ENCODE measurements at regions not wholly inside any gene's neighbourhood (a gene's known extent, or its start where the extent isn't known, plus 50 kb on each side); places are given as distances from the start of the nearest gene placed in this dataset.

DNA sequence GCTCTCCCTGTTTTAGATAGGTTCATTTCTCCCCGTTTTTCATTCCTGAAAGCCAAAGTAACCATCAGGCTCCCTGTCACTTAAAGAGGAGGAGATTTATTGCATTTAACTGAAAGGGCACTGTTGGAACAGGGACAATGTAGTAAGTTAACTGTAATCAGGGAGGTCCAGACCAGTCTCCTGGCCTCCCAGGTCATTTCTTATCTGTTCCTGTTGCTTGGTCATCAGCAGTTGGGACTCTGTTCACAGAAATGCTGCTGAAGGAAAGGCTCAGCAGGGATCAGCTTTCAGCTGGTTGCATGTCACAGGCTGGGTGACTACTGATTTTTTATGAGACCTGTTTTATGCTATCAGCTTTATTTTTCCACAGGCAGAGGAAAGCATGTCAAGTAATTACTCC lies 622.6 kb upstream of the GOT2 start:
- no peak for TF ChIP-seq SIN3A (IDR thresholded peaks at IDR 0.05; ENCODE audit: borderline replicate concordance, insufficient read depth, low read depth, low read length)
- TF ChIP-seq, protein P1, sequence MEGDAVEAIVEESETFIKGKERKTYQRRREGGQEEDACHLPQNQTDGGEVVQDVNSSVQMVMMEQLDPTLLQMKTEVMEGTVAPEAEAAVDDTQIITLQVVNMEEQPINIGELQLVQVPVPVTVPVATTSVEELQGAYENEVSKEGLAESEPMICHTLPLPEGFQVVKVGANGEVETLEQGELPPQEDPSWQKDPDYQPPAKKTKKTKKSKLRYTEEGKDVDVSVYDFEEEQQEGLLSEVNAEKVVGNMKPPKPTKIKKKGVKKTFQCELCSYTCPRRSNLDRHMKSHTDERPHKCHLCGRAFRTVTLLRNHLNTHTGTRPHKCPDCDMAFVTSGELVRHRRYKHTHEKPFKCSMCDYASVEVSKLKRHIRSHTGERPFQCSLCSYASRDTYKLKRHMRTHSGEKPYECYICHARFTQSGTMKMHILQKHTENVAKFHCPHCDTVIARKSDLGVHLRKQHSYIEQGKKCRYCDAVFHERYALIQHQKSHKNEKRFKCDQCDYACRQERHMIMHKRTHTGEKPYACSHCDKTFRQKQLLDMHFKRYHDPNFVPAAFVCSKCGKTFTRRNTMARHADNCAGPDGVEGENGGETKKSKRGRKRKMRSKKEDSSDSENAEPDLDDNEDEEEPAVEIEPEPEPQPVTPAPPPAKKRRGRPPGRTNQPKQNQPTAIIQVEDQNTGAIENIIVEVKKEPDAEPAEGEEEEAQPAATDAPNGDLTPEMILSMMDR (IDR thresholded peaks at IDR 0.05), result no peak
- TF ChIP-seq, protein P2, sequence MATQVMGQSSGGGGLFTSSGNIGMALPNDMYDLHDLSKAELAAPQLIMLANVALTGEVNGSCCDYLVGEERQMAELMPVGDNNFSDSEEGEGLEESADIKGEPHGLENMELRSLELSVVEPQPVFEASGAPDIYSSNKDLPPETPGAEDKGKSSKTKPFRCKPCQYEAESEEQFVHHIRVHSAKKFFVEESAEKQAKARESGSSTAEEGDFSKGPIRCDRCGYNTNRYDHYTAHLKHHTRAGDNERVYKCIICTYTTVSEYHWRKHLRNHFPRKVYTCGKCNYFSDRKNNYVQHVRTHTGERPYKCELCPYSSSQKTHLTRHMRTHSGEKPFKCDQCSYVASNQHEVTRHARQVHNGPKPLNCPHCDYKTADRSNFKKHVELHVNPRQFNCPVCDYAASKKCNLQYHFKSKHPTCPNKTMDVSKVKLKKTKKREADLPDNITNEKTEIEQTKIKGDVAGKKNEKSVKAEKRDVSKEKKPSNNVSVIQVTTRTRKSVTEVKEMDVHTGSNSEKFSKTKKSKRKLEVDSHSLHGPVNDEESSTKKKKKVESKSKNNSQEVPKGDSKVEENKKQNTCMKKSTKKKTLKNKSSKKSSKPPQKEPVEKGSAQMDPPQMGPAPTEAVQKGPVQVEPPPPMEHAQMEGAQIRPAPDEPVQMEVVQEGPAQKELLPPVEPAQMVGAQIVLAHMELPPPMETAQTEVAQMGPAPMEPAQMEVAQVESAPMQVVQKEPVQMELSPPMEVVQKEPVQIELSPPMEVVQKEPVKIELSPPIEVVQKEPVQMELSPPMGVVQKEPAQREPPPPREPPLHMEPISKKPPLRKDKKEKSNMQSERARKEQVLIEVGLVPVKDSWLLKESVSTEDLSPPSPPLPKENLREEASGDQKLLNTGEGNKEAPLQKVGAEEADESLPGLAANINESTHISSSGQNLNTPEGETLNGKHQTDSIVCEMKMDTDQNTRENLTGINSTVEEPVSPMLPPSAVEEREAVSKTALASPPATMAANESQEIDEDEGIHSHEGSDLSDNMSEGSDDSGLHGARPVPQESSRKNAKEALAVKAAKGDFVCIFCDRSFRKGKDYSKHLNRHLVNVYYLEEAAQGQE (IDR thresholded peaks at IDR 0.05; ENCODE audit: insufficient read depth in 1 of 2, low read depth in 2 of 2, low read length in 1 of 2), result no peak
- TF ChIP-seq POLR2AphosphoS5 (IDR thresholded peaks at IDR 0.05; ENCODE audit: low read depth, low read length), result no peak
- TF ChIP-seq TCF7L2 (IDR thresholded peaks at IDR 0.05; ENCODE audit: low read depth, low read length), result no peak
- Histone ChIP-seq H3K4me3 (ENCODE audit: low read depth in 2 of 2, low read length in 2 of 2) (no peak overlapping the region), H3K27ac (ENCODE audit: low read length) (no peak overlapping the region), H3K27me3 (ENCODE audit: control insufficient read depth, insufficient read depth, low read length) (no peaks in the 10 kb centered on the region), H3K9me3 (ENCODE audit: control insufficient read depth, insufficient read depth, low read depth, low read length) (no peaks in the 10 kb centered on the region), H3K4me1 (ENCODE audit: control insufficient read depth, insufficient read depth, low read length) (no peaks in the 10 kb centered on the region), H3K36me3 (ENCODE audit: control insufficient read depth, insufficient read depth, low read length) (no peaks in the 10 kb centered on the region)
- intact Hi-C loops (cut with micrococcal nuclease; ENCODE audit: unreplicated experiment), result no loop called here
- in situ Hi-C loops (cut with HindIII; ENCODE audit: low pct_unique_long_range_greater_than_20kb, low sequenced_read_pairs), result no loop called here
- ChIA-PET POLR2A (no interaction called here), CTCF (no interaction called here)
- no TSS peak for BruUV-seq (replicated peaks)
- DNase-seq (ENCODE audit: low read depth, low spot score) (no peak), ATAC-seq (no peak)

DNA sequence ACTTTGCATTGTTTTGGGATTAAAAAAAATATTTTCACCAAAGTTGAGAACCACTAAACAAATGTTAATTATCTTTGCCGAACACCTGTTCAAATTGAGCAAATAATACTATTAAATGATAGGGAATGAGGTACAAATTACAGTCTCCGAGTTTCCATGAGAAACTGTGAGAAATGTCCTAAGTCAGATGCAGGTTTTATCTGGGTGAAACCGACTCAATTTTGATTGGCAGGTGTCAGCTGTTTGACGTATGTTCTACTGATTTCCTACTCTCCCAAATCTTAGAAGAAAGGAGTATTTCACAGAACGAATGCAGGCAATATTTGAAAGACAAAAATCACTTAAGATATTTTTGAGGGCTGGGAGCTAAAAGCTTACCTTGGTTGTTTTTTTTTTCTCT lies 622.0 kb upstream of the GOT2 start:
- no peaks in the 10 kb centered on the region for H3K27me3 ChIP-seq (ENCODE audit: control insufficient read depth, insufficient read depth, low read length)
- CTCF ChIA-PET, result no interaction called here

More for the DNA sequence above, 622.0 kb upstream of the GOT2 start:
- in situ Hi-C loops (cut with HindIII; ENCODE audit: low pct_unique_long_range_greater_than_20kb, low sequenced_read_pairs) (no loop called here), intact Hi-C loops (cut with micrococcal nuclease; ENCODE audit: unreplicated experiment) (no loop called here)
- Histone ChIP-seq H3K9me3 (ENCODE audit: control insufficient read depth, insufficient read depth, low read depth, low read length) (no peaks in the 10 kb centered on the region), H3K4me3 (ENCODE audit: low read depth in 2 of 2, low read length in 2 of 2) (no peak overlapping the region), H3K4me1 (ENCODE audit: control insufficient read depth, insufficient read depth, low read length) (no peaks in the 10 kb centered on the region), H3K27ac (ENCODE audit: low read length) (no peak overlapping the region), H3K36me3 (ENCODE audit: control insufficient read depth, insufficient read depth, low read length) (no peaks in the 10 kb centered on the region)
- TF ChIP-seq, protein P2 (IDR thresholded peaks at IDR 0.05; ENCODE audit: insufficient read depth in 1 of 2, low read depth in 2 of 2, low read length in 1 of 2), result no peak
- TF ChIP-seq POLR2AphosphoS5 (IDR thresholded peaks at IDR 0.05; ENCODE audit: low read depth, low read length) (no peak), TCF7L2 (IDR thresholded peaks at IDR 0.05; ENCODE audit: low read depth, low read length) (no peak), SIN3A (IDR thresholded peaks at IDR 0.05; ENCODE audit: borderline replicate concordance, insufficient read depth, low read depth, low read length) (no peak)
- TF ChIP-seq, protein P1 (IDR thresholded peaks at IDR 0.05), result no peak
- DNase-seq (ENCODE audit: low read depth, low spot score), result no peak
- POLR2A ChIA-PET, result no interaction called here
- no peak for ATAC-seq
- no TSS peak for BruUV-seq (replicated peaks)

Measured in Panc1 (cell line).